Esophagus mucosa (tissue), 1 donor: ENCODE measurements at regions not wholly inside any gene's neighbourhood (a gene's known extent, or its start where the extent isn't known, plus 50 kb on each side); places are given as distances from the start of the nearest gene placed in this dataset.

Source experiments
- ATAC-seq: fragments of 200-7000 bp; cut with Tn5 transposase; one replicate; pipeline ENCODE4 v1.9.1; 2020
- donor health status: DM: yes; HTN: yes; CAD: no.

GRCh38 chr4:12846368-12846767 is 637.8 kb downstream of the RAB28 start:
- no peak for ATAC-seq

DNA sequence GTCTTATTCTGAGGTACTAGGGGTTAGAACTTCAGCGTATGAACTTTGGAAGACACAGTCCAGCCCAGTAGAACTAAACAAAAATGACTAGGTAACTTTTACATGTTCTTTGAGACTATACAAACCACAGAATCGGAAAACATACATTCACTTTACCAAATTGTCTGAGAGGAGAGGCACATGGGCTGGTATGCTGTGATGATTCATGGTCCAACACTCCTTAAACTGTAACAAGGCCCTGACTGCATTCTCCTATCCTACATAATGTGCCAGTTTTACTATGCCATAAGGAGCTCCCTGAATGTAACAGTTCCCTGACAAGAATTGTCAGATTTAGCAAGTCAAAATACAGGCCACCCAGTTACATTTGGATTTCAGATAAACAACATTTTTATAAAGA is 640.0 kb downstream of the RAB28 start:
- ATAC-seq = no peak

GRCh38 chr4:12827966-12828365 is 656.2 kb downstream of the RAB28 start:
- ATAC-seq = no peak

- no peak for ATAC-seq
These were observed 692.6 kb downstream of the RAB28 start for GRCh38 chr4:12791536-12791935.

GRCh38 chr4:12787261-12787660 is 696.9 kb downstream of the RAB28 start:
- ATAC-seq = no peak

- no peak for ATAC-seq
These were observed 705.4 kb downstream of the RAB28 start for GRCh38 chr4:12778706-12779105.

- no peak for ATAC-seq
These were observed 705.9 kb downstream of the RAB28 start for GRCh38 chr4:12778191-12778590.

GRCh38 chr4:12770351-12770750 is 713.8 kb downstream of the RAB28 start:
- ATAC-seq = no peak

GRCh38 chr4:12761694-12762093 is 722.4 kb downstream of the RAB28 start:
- no peak for ATAC-seq

DNA sequence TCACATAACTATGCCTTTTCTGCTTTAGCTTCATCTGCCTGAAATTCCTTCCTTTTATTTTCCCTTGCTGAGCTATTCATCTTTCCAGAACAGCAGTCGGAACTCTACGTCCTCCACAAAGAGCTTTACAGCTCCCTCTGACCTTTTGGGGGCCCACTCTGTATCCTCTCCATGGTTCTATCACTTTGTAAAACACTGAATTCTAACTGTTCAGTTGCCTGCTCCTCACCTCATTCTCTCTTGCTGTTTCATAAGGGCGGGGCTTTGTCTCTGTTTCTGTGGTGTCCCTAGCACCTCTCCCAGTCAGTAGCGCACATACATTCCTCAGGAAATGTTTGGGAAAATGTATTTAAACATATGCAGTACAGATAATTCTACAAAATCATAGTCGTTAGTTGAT is 737.0 kb downstream of the RAB28 start:
- no peak for ATAC-seq

DNA sequence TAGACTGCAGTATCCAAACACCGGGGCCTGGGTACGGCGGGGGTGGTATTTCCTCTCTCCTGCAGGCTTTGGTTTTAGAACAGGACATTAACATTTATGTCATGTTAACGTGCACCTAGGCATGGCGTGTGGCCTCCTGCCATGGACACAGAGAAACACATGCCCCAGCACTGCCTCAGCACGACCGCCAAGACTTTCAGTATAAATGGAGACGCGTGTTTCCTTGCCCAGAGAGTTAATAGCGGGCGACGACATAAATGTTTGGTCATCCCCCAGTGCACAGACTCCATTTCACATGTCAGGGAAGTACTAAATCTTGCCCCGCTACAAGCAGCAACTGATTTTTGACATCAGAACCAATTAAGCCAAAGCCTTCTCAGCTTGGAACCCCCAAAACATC is 737.9 kb downstream of the RAB28 start:
- no peak for ATAC-seq

GRCh38 chr4:12734586-12734985 is 749.6 kb downstream of the RAB28 start:
- ATAC-seq = no peak

- no peak for ATAC-seq
These were observed 754.8 kb downstream of the RAB28 start for GRCh38 chr4:12729384-12729783.

GRCh38 chr4:12724510-12724909 is 759.6 kb downstream of the RAB28 start:
- no peak for ATAC-seq

GRCh38 chr4:12723849-12724447 is 760.2 kb downstream of the RAB28 start:
- no peak for ATAC-seq

DNA sequence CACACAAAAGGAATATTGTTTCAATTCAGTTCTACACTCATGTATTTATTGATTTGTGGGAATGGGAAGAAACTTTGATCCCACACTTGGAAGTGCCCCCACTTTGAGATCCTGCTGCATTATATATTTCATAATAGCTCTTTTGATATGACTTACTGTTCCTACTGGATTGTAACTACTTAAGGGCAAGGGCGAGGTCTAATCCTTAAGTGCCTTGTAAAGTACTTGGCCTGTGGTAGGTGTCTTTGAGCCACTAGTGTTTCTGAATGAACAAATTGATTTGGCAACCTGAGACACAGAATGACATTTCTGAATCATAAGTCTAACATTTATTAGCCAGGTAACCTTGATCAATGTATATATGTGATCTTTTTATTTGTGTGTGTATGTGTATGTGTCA is 767.2 kb downstream of the RAB28 start:
- no peak for ATAC-seq

DNA sequence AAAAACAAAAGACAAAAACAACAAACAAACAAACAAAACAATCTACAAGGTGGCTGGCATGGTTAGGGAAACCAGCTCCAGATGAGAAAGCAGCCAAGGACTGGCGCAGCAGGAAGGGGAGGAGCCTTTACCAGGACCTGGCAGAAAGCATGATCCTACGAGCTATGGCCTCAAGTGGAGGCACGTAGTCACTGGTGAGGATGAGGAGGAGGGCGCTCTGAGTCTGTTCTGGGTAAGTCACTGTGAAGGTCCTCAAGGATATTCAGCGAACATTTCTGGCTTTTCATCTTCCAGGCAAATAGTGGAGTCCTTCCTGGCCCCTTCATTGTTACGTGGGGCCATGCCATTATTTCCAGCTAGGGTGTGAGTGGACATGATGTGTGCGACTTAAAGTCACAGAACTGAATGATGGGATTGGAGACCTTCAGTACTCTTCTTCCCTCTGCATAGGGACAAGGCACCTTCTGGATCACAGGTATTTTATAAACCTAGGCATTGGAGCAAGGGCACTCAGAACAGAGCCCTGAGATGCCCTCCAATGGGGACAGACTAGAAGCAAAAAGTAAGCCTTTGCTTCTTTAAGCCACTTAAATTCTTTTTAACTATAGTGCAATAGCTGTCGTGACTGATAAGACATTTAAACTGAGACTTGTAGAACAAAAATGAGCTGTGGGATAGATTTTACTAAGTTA is 771.3 kb downstream of the RAB28 start:
- ATAC-seq = no peak

- no peak for ATAC-seq
These were observed 776.6 kb downstream of the RAB28 start for GRCh38 chr4:12707381-12708175.

- ATAC-seq = no peak
These were observed 781.1 kb downstream of the RAB28 start for GRCh38 chr4:12703036-12703435.

GRCh38 chr4:12701384-12701783 is 782.8 kb downstream of the RAB28 start:
- ATAC-seq = no peak

DNA sequence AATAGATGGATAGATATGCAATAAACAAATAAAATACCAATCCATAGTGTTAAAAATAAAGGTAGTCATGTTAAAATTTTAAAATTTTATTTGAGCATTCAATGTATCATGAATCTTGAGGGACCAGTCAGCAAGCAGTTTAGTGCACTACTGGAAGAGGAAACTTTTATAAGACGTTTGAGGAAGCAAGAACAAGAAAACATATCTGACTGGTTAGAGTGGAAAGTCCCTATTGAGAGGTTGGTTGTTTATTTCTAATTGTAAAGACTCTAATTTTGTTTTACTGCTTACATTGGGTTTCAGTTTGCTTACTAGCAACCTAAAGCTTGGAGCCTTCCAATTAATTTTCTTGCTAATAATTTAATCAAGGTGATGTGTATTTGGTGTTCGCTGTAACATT is 786.2 kb downstream of the RAB28 start:
- ATAC-seq = no peak

DNA sequence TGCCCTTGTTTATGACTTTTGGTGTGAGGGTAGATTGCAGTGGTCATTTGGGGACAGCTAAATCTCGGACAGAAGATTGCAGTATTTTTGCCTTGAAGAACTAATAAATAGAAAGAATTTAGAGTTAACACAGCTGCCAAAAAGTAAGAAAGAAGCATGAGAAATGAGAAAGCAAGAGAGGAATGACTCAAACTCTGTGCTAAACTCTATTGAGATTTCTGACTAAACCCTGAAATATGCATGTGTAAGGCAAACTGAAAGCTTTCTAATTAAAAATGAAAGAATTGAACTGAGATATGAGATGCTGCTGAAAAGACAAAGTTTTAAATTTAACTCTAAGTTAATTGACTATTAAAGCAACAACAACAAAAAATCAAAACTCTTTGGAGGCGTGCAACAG is 791.3 kb downstream of the RAB28 start:
- ATAC-seq = no peak

GRCh38 chr4:12691168-12691567 is 793.0 kb downstream of the RAB28 start:
- ATAC-seq = no peak

DNA sequence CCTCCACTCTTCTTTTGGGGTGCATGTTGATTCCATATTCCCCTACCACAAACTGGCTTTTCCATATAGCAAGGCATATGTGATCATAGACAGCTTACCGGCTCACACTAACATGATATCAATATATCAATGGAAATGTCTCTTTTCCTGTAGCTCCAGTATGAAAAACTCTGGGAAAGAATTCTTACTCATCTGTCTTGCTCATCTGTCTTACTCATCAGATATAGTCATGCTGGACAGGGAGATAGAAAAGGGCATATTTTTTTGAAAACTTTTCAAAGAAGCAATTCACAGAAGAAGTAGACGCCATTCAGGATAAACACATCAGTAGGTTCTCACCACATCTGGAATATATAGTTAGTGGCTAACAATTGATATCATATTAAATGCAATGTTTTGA is 794.7 kb downstream of the RAB28 start:
- ATAC-seq = no peak
